ENCODE measurements at regions not wholly inside any gene's neighbourhood (a gene's known extent, or its start where the extent isn't known, plus 50 kb on each side); places are given as distances from the start of the nearest gene placed in this dataset.

DNA sequence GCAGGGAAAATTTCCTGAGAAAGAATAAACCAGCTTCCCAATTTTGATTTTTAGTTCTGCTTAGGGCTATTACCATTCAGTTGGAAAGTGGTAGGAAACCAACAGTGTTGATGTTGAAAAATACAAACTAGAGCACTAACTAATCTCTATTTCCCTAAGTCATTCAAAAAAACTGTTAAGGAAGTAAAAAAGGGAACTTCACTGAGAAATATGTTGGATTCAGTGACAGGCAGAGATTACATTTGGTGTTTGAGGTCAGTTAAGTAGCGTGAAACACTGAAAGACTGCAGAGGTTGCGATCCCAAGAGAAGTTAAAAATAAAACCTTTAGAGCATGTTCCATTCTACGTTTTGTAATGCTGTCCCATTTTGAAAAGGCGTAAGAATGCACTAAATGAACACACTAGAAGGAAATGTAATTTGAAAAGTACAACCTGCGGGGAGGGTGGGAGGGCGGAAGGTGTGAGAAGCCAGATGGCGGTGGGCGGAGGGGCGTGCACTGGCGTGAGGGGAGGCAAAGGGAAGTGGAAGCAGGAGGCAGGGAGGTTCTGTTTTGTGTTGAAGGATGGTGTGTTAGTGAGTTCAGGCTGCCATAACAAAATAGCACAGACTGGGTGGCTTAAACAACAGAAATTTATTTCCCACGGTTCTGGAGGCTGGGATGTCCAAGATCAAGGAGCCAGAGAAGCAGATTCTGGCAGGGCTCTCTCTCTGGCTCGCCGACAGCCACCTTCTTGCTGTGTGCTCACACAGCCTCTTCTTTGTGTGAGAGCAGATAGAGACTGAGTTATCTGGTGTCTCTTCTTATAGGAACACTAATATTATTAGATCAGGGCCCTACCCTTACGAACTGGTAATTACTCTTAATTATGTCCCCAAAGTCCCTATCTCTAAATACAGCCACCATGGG, 94.3 kb upstream of the KCTD1 start:
- no peak for TF ChIP-seq CTCF (IDR thresholded peaks at IDR 0.05)

- TF ChIP-seq CTCF (IDR thresholded peaks at IDR 0.05), result no peak
Measured at GRCh38 chr18:26640541-26640940, 92.2 kb upstream of the KCTD1 start.

GRCh38 chr18:26639149-26639548, 90.8 kb upstream of the KCTD1 start:
- TF ChIP-seq CTCF (IDR thresholded peaks at IDR 0.05), result no peak

DNA sequence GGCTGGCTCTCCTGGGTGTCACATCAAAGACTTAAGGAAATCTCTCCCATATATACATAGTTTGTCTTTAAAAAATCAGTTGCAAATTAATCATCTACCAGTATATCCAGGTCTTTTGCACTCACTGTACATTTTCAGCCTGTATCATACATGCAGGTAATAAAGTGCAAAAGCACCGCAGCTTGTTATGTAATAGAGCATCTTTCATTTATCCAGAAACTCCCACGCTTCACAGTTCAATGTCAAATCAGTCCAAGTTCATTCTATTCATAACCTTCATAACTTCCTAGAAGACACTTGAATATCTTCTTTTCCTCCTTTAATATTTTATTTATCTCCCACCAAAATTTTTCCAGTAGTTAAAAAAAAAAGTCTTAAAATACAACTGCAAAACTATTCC, 89.6 kb upstream of the KCTD1 start:
- no peak for TF ChIP-seq CTCF (IDR thresholded peaks at IDR 0.05)

DNA sequence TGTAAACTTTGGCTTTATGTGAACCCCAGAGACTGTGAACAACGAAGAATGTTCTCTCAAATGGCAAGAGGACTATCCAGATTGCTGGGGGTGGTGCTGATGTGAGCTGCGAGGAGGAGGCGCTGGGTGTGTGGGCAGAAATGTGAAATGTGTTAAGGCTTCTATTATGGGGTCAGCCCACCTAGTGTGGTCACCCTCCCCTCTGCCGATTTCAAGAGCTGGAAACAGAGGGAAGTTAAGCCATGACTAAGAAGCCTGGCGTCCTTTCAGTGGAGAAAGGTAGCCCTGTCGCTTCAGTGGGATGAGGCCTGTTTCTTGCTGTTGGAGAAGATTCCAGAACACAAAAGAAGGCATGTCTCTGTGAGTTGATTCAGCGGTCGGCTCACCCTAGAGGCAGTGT, 89.0 kb upstream of the KCTD1 start:
- TF ChIP-seq CTCF (IDR thresholded peaks at IDR 0.05), result no peak

DNA sequence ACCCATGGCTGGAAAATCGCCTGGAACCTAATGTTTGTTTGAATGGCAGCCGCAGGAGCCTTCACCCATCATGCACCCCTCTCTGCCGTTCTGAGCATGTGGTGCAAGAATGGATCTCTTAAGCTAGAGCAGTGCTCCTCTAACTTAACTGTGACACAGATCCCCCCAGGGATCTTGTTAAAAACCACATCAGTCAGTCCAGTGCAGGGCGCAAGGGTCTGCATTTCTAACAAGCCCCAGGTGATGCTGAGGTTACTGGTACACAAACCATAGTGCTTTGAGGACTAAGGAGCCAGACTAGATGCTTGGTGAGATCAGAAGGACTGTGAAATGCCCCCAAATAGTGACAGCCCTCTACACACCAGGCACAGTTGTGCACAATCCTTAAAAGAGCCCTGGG, 87.1 kb upstream of the KCTD1 start:
- no peak for TF ChIP-seq CTCF (IDR thresholded peaks at IDR 0.05)

GRCh38 chr18:26634631-26635030, 86.3 kb upstream of the KCTD1 start:
- no peak for TF ChIP-seq CTCF (IDR thresholded peaks at IDR 0.05)
